ENCODE measurements at regions not wholly inside any gene's neighbourhood (a gene's known extent, or its start where the extent isn't known, plus 50 kb on each side); places are given as distances from the start of the nearest gene placed in this dataset.

- H3K4me3 ChIP-seq (ENCODE audit: low read depth, low read length): no peak overlapping the region
- no peak for DNase-seq (ENCODE audit: low read depth)
- H3K27me3 ChIP-seq (ENCODE audit: control insufficient read depth, insufficient read depth, low read length): no peaks in the 10 kb centered on the region
- TF ChIP-seq CTCF (IDR thresholded peaks at IDR 0.05; ENCODE audit: insufficient read depth, low read length, poor library complexity, severe bottlenecking): no peak
- no peaks in the 10 kb centered on the region for H3K36me3 ChIP-seq (ENCODE audit: control insufficient read depth, insufficient read depth, low read length)
These were observed 1996.2 kb upstream of the FLRT2 start for GRCh38 chr14:83533734-83534133.

GRCh38 chr14:83534995-83535394 is 1994.9 kb upstream of the FLRT2 start:
- DNase-seq (ENCODE audit: low read depth): no peak
- TF ChIP-seq CTCF (IDR thresholded peaks at IDR 0.05; ENCODE audit: insufficient read depth, low read length, poor library complexity, severe bottlenecking): no peak
- H3K4me3 ChIP-seq (ENCODE audit: low read depth, low read length): no peak overlapping the region
- no peaks in the 10 kb centered on the region for H3K27me3 ChIP-seq (ENCODE audit: control insufficient read depth, insufficient read depth, low read length)
- H3K36me3 ChIP-seq (ENCODE audit: control insufficient read depth, insufficient read depth, low read length): no peaks in the 10 kb centered on the region

GRCh38 chr14:83535444-83535843 is 1994.5 kb upstream of the FLRT2 start:
- H3K36me3 ChIP-seq (ENCODE audit: control insufficient read depth, insufficient read depth, low read length): no peaks in the 10 kb centered on the region

GRCh38 chr14:83541147-83541546 is 1988.8 kb upstream of the FLRT2 start:
- H3K36me3 ChIP-seq (ENCODE audit: control insufficient read depth, insufficient read depth, low read length): no peaks in the 10 kb centered on the region
- H3K27me3 ChIP-seq (ENCODE audit: control insufficient read depth, insufficient read depth, low read length): no peaks in the 10 kb centered on the region
- no peak for TF ChIP-seq CTCF (IDR thresholded peaks at IDR 0.05; ENCODE audit: insufficient read depth, low read length, poor library complexity, severe bottlenecking)
- H3K4me3 ChIP-seq (ENCODE audit: low read depth, low read length): no peak overlapping the region
- DNase-seq (ENCODE audit: low read depth): no peak

More at GRCh38 chr14:83535444-83535843, 1994.5 kb upstream of the FLRT2 start:
- DNase-seq (ENCODE audit: low read depth): no peak
- H3K4me3 ChIP-seq (ENCODE audit: low read depth, low read length): no peak overlapping the region
- TF ChIP-seq CTCF (IDR thresholded peaks at IDR 0.05; ENCODE audit: insufficient read depth, low read length, poor library complexity, severe bottlenecking): no peak
- H3K27me3 ChIP-seq (ENCODE audit: control insufficient read depth, insufficient read depth, low read length): no peaks in the 10 kb centered on the region

- DNase-seq (ENCODE audit: low read depth): no peak
- Histone ChIP-seq H3K4me3 (ENCODE audit: low read depth, low read length) (no peak overlapping the region), H3K27me3 (ENCODE audit: control insufficient read depth, insufficient read depth, low read length) (no peaks in the 10 kb centered on the region), H3K36me3 (ENCODE audit: control insufficient read depth, insufficient read depth, low read length) (no peaks in the 10 kb centered on the region)
- no peak for TF ChIP-seq CTCF (IDR thresholded peaks at IDR 0.05; ENCODE audit: insufficient read depth, low read length, poor library complexity, severe bottlenecking)
These were observed 1981.7 kb upstream of the FLRT2 start for GRCh38 chr14:83548061-83548839.

GRCh38 chr14:83556065-83556464 is 1973.9 kb upstream of the FLRT2 start:
- H3K4me3 ChIP-seq (ENCODE audit: low read depth, low read length): no peak overlapping the region
- H3K36me3 ChIP-seq (ENCODE audit: control insufficient read depth, insufficient read depth, low read length): no peaks in the 10 kb centered on the region
- H3K27me3 ChIP-seq (ENCODE audit: control insufficient read depth, insufficient read depth, low read length): no peaks in the 10 kb centered on the region
- DNase-seq (ENCODE audit: low read depth): no peak
- TF ChIP-seq CTCF (IDR thresholded peaks at IDR 0.05; ENCODE audit: insufficient read depth, low read length, poor library complexity, severe bottlenecking): no peak

Measured in kidney epithelial cell (primary cell).